GM23338 (cell line): ENCODE measurements at regions not wholly inside any gene's neighbourhood (a gene's known extent, or its start where the extent isn't known, plus 50 kb on each side); places are given as distances from the start of the nearest gene placed in this dataset.

Source experiments
- ATAC-seq: fragments of 200-7000 bp; cut with Tn5 transposase; 3 replicates; pipeline ENCODE4 v1.9.1; 2020
- DNase-seq: peaks from one replicate; pipeline ENCODE4 v3.0.0-alpha.2; 2015; ENCODE audit warnings: low spot score
- H2AFZ ChIP-seq: fragments of 200-600 bp; sonication (generic); 2 replicates; pipeline ENCODE4 v1.8.0; 2016; ENCODE audit warnings: antibody characterized with exemption, mild to moderate bottlenecking, moderate library complexity
- H3F3A ChIP-seq: fragments of 200-600 bp; sonication (generic); replicated peaks from 2 replicates; pipeline ENCODE4 v1.8.0; 2017; ENCODE audit warnings: antibody characterized with exemption, mixed run types, low read depth
- H3K27ac ChIP-seq: fragments of 200-600 bp; sonication (generic); 2 replicates; pipeline ENCODE4 v1.6.1; 2016; ENCODE audit warnings: low read depth
- H3K27me3 ChIP-seq: fragments of 200-600 bp; sonication (generic); 2 replicates; pipeline ENCODE4 v1.8.0; 2016; ENCODE audit warnings: mild to moderate bottlenecking, mixed run types, moderate library complexity; ENCODE audit not compliant: insufficient read depth
- H3K36me3 ChIP-seq: fragments of 200-600 bp; sonication (generic); 2 replicates; pipeline ENCODE4 v1.8.0; 2016; ENCODE audit warnings: mild to moderate bottlenecking; ENCODE audit not compliant: insufficient read depth
- H3K4me1 ChIP-seq: fragments of 200-600 bp; sonication (generic); 2 replicates; pipeline ENCODE4 v1.8.0; 2016; ENCODE audit warnings: mild to moderate bottlenecking, moderate library complexity; ENCODE audit not compliant: insufficient read depth
- H3K4me2 ChIP-seq: fragments of 200-600 bp; sonication (generic); 2 replicates; pipeline ENCODE4 v1.7.1; 2017; ENCODE audit warnings: mixed run types
- H3K4me3 ChIP-seq: fragments of 200-600 bp; sonication (generic); 2 replicates; pipeline ENCODE4 v1.6.1; 2016; ENCODE audit warnings: mixed run types
- H3K79me2 ChIP-seq: fragments of 200-600 bp; sonication (generic); replicated peaks from 2 replicates; pipeline ENCODE4 v1.8.0; 2017; ENCODE audit warnings: mild to moderate bottlenecking; ENCODE audit not compliant: insufficient read depth
- H3K9me2 ChIP-seq: fragments of 200-600 bp; sonication (generic); 2 replicates; pipeline ENCODE4 v1.8.0; 2017; ENCODE audit not compliant: insufficient read depth
- H4K20me1 ChIP-seq: fragments of 200-600 bp; sonication (generic); replicated peaks from 2 replicates; pipeline ENCODE4 v1.8.0; 2017; ENCODE audit warnings: mild to moderate bottlenecking; ENCODE audit not compliant: insufficient read depth
- H3K27ac Mint-ChIP-seq: 2 replicates; pipeline ENCODE4 v1.8.0; 2020; ENCODE audit warnings: inconsistent platforms, mild to moderate bottlenecking, moderate library complexity, mixed read lengths
- H3K27me3 Mint-ChIP-seq: 3 replicates; pipeline ENCODE4 v1.8.0; 2022; ENCODE audit warnings: low read depth, mild to moderate bottlenecking, moderate library complexity, mixed read lengths, inconsistent platforms; ENCODE audit not compliant: insufficient read depth, poor library complexity
- H3K36me3 Mint-ChIP-seq: 3 replicates; pipeline ENCODE4 v1.8.0; 2021; ENCODE audit warnings: low read depth, mild to moderate bottlenecking, inconsistent platforms, moderate library complexity, mixed read lengths
- H3K4me1 Mint-ChIP-seq: 3 replicates; pipeline ENCODE4 v1.8.0; 2020; ENCODE audit warnings: mild to moderate bottlenecking, inconsistent platforms, mixed read lengths
- H3K4me3 Mint-ChIP-seq: 3 replicates; pipeline ENCODE4 v1.8.0; 2021; ENCODE audit warnings: moderate library complexity, mild to moderate bottlenecking, inconsistent platforms, mixed read lengths
- H3K9me3 Mint-ChIP-seq: 3 replicates; pipeline ENCODE4 v1.8.0; 2020; ENCODE audit warnings: moderate library complexity, mild to moderate bottlenecking, inconsistent platforms, mixed read lengths
- CREB1 ChIP-seq: fragments of 250-450 bp; sonication (Bioruptor Pico); IDR thresholded peaks from 2 replicates; pipeline ENCODE4 v1.5.0; 2020; ENCODE audit warnings: low read depth, mild to moderate bottlenecking, moderate library complexity
- EZH2 ChIP-seq: fragments of 200-600 bp; sonication (generic); IDR thresholded peaks from one replicate; pipeline ENCODE4 v1.8.0; 2017; ENCODE audit warnings: antibody characterized with exemption, mild to moderate bottlenecking, low read depth; ENCODE audit not compliant: unreplicated experiment
- EZH2phosphoT487 ChIP-seq: fragments of 200-600 bp; sonication (generic); IDR thresholded peaks from one replicate; pipeline ENCODE4 v1.8.1; 2018; ENCODE audit warnings: antibody characterized with exemption; ENCODE audit not compliant: unreplicated experiment
- JUNB ChIP-seq: IDR thresholded peaks from one replicate; pipeline ENCODE4 v1.6.1; 2016; ENCODE audit warnings: antibody characterized with exemption; ENCODE audit not compliant: unreplicated experiment
- NANOG ChIP-seq: IDR thresholded peaks from 2 replicates; pipeline ENCODE4 v1.6.1; 2016; ENCODE audit warnings: antibody characterized with exemption, borderline replicate concordance
- POLR2AphosphoS5 ChIP-seq: IDR thresholded peaks from 2 replicates; pipeline ENCODE4 v1.6.1; 2016; ENCODE audit warnings: antibody characterized with exemption, low read depth
- STAT1 ChIP-seq: IDR thresholded peaks from one replicate; pipeline ENCODE4 v1.6.1; 2016; ENCODE audit warnings: antibody characterized with exemption; ENCODE audit not compliant: unreplicated experiment
- ZNF114 ChIP-seq: fragments of 250-450 bp; sonication (Bioruptor Pico); IDR thresholded peaks from 2 replicates; pipeline ENCODE4 v1.5.0; 2020; ENCODE audit warnings: mild to moderate bottlenecking, moderate library complexity
- ZNF331 ChIP-seq: fragments of 250-450 bp; sonication (Bioruptor Pico); IDR thresholded peaks from 2 replicates; pipeline ENCODE4 v1.5.0; 2020; ENCODE audit warnings: low read depth, mild to moderate bottlenecking, moderate library complexity
- TF ChIP-seq, protein P1 (sequence below): IDR thresholded peaks from one replicate; pipeline ENCODE4 v1.6.1; 2018; ENCODE audit warnings: antibody characterized with exemption; ENCODE audit not compliant: unreplicated experiment
- TF ChIP-seq, protein P2 (sequence below): IDR thresholded peaks from 2 replicates; pipeline ENCODE4 v1.6.1; 2016; ENCODE audit warnings: antibody characterized with exemption
- TF ChIP-seq, protein P3 (sequence below), 2 experiments: fragments of 200-600 bp in 1 of 2; sonication (generic) in 1 of 2; conservative IDR thresholded peaks; 2 replicates each; pipeline versions ENCODE4 v1.5.1 to v1.6.1; 2016 to 2017; ENCODE audit warnings: antibody characterized with exemption in 2 of 2, low read depth in 2 of 2, mild to moderate bottlenecking in 2 of 2, moderate library complexity in 1 of 2
- TF ChIP-seq, protein P4 (sequence below): fragments of 250-450 bp; sonication (Bioruptor Pico); IDR thresholded peaks from 2 replicates; pipeline ENCODE4 v1.5.0; 2020; ENCODE audit warnings: mild to moderate bottlenecking, moderate library complexity

DNA sequence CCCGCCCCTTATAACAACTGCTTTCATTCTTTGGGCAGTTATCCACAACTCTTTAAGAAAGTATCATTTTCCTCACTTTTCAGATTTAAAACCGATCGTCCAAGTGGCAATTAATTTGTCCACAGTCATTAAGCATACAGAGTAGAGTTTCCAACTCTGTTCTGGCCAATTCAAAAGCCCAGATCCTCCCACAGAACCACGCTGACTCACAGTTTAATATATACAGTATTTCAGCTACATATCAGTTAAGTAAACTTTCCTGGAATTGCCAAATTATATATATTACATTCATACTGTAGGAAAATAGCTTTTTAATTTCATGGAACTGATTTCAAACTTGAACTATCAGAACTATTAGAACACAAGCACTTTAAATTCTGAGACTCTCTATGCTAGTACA is 163.8 kb upstream of the ESRRG start:
- no peak for ATAC-seq
- H3K4me3 ChIP-seq: no peak overlapping the region
- no peak overlapping the region for H3K27ac Mint-ChIP-seq
- H3K9me2 ChIP-seq: no peaks in the 10 kb centered on the region
- H3K36me3 ChIP-seq: no peaks in the 10 kb centered on the region
- no peaks in the 10 kb centered on the region for H3K27me3 Mint-ChIP-seq
- peaks cover 29% of the 10 kb centered on the region for H3K4me1 Mint-ChIP-seq
- no peaks in the 10 kb centered on the region for H3F3A ChIP-seq
- H2AFZ ChIP-seq: no peak overlapping the region
- H3K4me2 ChIP-seq: no peak overlapping the region
- H3K27ac ChIP-seq: no peak overlapping the region
- TF ChIP-seq, protein P1, sequence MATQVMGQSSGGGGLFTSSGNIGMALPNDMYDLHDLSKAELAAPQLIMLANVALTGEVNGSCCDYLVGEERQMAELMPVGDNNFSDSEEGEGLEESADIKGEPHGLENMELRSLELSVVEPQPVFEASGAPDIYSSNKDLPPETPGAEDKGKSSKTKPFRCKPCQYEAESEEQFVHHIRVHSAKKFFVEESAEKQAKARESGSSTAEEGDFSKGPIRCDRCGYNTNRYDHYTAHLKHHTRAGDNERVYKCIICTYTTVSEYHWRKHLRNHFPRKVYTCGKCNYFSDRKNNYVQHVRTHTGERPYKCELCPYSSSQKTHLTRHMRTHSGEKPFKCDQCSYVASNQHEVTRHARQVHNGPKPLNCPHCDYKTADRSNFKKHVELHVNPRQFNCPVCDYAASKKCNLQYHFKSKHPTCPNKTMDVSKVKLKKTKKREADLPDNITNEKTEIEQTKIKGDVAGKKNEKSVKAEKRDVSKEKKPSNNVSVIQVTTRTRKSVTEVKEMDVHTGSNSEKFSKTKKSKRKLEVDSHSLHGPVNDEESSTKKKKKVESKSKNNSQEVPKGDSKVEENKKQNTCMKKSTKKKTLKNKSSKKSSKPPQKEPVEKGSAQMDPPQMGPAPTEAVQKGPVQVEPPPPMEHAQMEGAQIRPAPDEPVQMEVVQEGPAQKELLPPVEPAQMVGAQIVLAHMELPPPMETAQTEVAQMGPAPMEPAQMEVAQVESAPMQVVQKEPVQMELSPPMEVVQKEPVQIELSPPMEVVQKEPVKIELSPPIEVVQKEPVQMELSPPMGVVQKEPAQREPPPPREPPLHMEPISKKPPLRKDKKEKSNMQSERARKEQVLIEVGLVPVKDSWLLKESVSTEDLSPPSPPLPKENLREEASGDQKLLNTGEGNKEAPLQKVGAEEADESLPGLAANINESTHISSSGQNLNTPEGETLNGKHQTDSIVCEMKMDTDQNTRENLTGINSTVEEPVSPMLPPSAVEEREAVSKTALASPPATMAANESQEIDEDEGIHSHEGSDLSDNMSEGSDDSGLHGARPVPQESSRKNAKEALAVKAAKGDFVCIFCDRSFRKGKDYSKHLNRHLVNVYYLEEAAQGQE: no peak
- TF ChIP-seq STAT1 (no peak), CREB1 (CRISPR knock-in tag) (no peak), POLR2AphosphoS5 (no peak), ZNF114 (CRISPR knock-in tag) (no peak), JUNB (no peak), EZH2phosphoT487 (no peak), EZH2 (no peak), ZNF331 (CRISPR knock-in tag) (no peak), NANOG (no peak)
- TF ChIP-seq, protein P2, sequence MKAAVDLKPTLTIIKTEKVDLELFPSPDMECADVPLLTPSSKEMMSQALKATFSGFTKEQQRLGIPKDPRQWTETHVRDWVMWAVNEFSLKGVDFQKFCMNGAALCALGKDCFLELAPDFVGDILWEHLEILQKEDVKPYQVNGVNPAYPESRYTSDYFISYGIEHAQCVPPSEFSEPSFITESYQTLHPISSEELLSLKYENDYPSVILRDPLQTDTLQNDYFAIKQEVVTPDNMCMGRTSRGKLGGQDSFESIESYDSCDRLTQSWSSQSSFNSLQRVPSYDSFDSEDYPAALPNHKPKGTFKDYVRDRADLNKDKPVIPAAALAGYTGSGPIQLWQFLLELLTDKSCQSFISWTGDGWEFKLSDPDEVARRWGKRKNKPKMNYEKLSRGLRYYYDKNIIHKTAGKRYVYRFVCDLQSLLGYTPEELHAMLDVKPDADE: no peak
- TF ChIP-seq, protein P3, sequence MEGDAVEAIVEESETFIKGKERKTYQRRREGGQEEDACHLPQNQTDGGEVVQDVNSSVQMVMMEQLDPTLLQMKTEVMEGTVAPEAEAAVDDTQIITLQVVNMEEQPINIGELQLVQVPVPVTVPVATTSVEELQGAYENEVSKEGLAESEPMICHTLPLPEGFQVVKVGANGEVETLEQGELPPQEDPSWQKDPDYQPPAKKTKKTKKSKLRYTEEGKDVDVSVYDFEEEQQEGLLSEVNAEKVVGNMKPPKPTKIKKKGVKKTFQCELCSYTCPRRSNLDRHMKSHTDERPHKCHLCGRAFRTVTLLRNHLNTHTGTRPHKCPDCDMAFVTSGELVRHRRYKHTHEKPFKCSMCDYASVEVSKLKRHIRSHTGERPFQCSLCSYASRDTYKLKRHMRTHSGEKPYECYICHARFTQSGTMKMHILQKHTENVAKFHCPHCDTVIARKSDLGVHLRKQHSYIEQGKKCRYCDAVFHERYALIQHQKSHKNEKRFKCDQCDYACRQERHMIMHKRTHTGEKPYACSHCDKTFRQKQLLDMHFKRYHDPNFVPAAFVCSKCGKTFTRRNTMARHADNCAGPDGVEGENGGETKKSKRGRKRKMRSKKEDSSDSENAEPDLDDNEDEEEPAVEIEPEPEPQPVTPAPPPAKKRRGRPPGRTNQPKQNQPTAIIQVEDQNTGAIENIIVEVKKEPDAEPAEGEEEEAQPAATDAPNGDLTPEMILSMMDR (conservative IDR thresholded peaks at IDR 0.05; ENCODE audit: low read depth in 2 of 2): no peak
- TF ChIP-seq, protein P4, sequence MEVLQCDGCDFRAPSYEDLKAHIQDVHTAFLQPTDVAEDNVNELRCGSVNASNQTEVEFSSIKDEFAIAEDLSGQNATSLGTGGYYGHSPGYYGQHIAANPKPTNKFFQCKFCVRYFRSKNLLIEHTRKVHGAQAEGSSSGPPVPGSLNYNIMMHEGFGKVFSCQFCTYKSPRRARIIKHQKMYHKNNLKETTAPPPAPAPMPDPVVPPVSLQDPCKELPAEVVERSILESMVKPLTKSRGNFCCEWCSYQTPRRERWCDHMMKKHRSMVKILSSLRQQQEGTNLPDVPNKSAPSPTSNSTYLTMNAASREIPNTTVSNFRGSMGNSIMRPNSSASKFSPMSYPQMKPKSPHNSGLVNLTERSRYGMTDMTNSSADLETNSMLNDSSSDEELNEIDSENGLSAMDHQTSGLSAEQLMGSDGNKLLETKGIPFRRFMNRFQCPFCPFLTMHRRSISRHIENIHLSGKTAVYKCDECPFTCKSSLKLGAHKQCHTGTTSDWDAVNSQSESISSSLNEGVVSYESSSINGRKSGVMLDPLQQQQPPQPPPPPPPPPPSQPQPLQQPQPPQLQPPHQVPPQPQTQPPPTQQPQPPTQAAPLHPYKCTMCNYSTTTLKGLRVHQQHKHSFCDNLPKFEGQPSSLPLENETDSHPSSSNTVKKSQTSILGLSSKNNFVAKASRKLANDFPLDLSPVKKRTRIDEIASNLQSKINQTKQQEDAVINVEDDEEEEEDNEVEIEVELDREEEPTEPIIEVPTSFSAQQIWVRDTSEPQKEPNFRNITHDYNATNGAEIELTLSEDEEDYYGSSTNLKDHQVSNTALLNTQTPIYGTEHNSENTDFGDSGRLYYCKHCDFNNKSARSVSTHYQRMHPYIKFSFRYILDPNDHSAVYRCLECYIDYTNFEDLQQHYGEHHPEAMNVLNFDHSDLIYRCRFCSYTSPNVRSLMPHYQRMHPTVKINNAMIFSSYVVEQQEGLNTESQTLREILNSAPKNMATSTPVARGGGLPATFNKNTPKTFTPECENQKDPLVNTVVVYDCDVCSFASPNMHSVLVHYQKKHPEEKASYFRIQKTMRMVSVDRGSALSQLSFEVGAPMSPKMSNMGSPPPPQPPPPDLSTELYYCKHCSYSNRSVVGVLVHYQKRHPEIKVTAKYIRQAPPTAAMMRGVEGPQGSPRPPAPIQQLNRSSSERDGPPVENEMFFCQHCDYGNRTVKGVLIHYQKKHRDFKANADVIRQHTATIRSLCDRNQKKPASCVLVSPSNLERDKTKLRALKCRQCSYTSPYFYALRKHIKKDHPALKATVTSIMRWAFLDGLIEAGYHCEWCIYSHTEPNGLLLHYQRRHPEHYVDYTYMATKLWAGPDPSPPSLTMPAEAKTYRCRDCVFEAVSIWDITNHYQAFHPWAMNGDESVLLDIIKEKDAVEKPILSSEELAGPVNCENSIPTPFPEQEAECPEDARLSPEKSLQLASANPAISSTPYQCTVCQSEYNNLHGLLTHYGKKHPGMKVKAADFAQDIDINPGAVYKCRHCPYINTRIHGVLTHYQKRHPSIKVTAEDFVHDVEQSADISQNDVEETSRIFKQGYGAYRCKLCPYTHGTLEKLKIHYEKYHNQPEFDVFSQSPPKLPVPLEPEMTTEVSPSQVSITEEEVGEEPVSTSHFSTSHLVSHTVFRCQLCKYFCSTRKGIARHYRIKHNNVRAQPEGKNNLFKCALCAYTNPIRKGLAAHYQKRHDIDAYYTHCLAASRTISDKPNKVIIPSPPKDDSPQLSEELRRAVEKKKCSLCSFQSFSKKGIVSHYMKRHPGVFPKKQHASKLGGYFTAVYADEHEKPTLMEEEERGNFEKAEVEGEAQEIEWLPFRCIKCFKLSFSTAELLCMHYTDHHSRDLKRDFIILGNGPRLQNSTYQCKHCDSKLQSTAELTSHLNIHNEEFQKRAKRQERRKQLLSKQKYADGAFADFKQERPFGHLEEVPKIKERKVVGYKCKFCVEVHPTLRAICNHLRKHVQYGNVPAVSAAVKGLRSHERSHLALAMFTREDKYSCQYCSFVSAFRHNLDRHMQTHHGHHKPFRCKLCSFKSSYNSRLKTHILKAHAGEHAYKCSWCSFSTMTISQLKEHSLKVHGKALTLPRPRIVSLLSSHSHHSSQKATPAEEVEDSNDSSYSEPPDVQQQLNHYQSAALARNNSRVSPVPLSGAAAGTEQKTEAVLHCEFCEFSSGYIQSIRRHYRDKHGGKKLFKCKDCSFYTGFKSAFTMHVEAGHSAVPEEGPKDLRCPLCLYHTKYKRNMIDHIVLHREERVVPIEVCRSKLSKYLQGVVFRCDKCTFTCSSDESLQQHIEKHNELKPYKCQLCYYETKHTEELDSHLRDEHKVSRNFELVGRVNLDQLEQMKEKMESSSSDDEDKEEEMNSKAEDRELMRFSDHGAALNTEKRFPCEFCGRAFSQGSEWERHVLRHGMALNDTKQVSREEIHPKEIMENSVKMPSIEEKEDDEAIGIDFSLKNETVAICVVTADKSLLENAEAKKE (CRISPR knock-in tag): no peak
- H3K4me3 Mint-ChIP-seq: no peak overlapping the region
- no peaks in the 10 kb centered on the region for H3K79me2 ChIP-seq
- H3K9me3 Mint-ChIP-seq: no peaks in the 10 kb centered on the region
- H3K4me1 ChIP-seq: peaks cover 18% of the 10 kb centered on the region; the same call in 1 of the 2 replicates
- no peaks in the 10 kb centered on the region for H3K36me3 Mint-ChIP-seq
- no peak for DNase-seq
- no peaks in the 10 kb centered on the region for H3K27me3 ChIP-seq
- H4K20me1 ChIP-seq: no peaks in the 10 kb centered on the region
